Memory B cell (primary cell): ENCODE measurements at regions not wholly inside any gene's neighbourhood (a gene's known extent, or its start where the extent isn't known, plus 50 kb on each side); places are given as distances from the start of the nearest gene placed in this dataset.

Source experiments
- ATAC-seq: fragments of 150-1000 bp; cut with Tn5 transposase; 2 replicates; pipeline ENCODE4 v1.10.0; 2021; ENCODE audit warnings: low read depth, mild to moderate bottlenecking, moderate library complexity
- DNase-seq, 2 donors: peaks; one replicate each; pipeline ENCODE4 v3.0.0; 2022; ENCODE audit warnings: low spot score in 2 of 2
- H3K27ac Mint-ChIP-seq: one replicate; pipeline ENCODE4 v1.8.0; 2022; ENCODE audit warnings: mild to moderate bottlenecking, moderate library complexity, mixed read lengths
- H3K27me3 Mint-ChIP-seq: one replicate; pipeline ENCODE4 v1.8.0; 2022; ENCODE audit warnings: mixed read lengths
- H3K36me3 Mint-ChIP-seq: one replicate; pipeline ENCODE4 v1.8.0; 2022; ENCODE audit warnings: mild to moderate bottlenecking, mixed read lengths
- H3K4me1 Mint-ChIP-seq: one replicate; pipeline ENCODE4 v1.8.0; 2022; ENCODE audit warnings: mixed read lengths
- H3K4me3 Mint-ChIP-seq: one replicate; pipeline ENCODE4 v1.8.0; 2022; ENCODE audit warnings: mild to moderate bottlenecking, moderate library complexity, mixed read lengths
- H3K9me3 Mint-ChIP-seq: one replicate; pipeline ENCODE4 v1.8.0; 2022; ENCODE audit warnings: mixed read lengths

DNA sequence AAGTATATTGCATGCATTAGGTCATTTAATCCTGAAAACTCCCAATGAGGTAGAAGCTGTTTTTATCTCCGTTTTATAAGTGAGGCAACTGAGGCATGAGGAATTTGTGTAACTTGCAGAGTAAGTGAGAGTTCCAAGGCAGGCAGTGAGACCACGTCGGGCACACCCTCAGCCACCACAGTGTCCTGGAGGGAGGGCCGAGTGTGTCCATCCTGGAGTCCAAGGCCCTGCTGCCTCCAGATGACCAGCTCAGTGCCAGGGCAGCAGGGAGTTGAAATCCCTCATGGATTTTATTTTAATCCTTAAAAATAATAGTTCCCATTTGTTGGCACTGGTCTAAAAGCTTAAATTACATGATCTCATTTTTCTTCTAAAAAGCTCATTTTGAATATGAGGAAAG is 104.6 kb upstream of the SMIM23 start:
- H3K36me3 Mint-ChIP-seq = no peaks in the 10 kb centered on the region

GRCh38 chr5:171681677-171682076 is 103.9 kb upstream of the SMIM23 start:
- H3K4me1 Mint-ChIP-seq = no peaks in the 10 kb centered on the region
- no peaks in the 10 kb centered on the region for H3K36me3 Mint-ChIP-seq
- no peak overlapping the region for H3K4me3 Mint-ChIP-seq
- peaks cover 16% of the 10 kb centered on the region for H3K27me3 Mint-ChIP-seq
- ATAC-seq (no peak), DNase-seq (no peak)
- no peak overlapping the region for H3K27ac Mint-ChIP-seq
- no peaks in the 10 kb centered on the region for H3K9me3 Mint-ChIP-seq

More for the DNA sequence above, 104.6 kb upstream of the SMIM23 start:
- Mint-ChIP-seq H3K4me3 (no peak overlapping the region), H3K9me3 (no peaks in the 10 kb centered on the region), H3K27me3 (peaks cover 19% of the 10 kb centered on the region), H3K27ac (no peak overlapping the region), H3K4me1 (no peaks in the 10 kb centered on the region)
- ATAC-seq = no peak
- no peak for DNase-seq

- no peaks in the 10 kb centered on the region for H3K36me3 Mint-ChIP-seq
- H3K9me3 Mint-ChIP-seq = no peaks in the 10 kb centered on the region
- H3K27ac Mint-ChIP-seq = no peak overlapping the region
- no peak for DNase-seq
- H3K27me3 Mint-ChIP-seq = peaks cover 12% of the 10 kb centered on the region
- ATAC-seq = no peak
- H3K4me3 Mint-ChIP-seq = no peak overlapping the region
- no peaks in the 10 kb centered on the region for H3K4me1 Mint-ChIP-seq
Measured at GRCh38 chr5:171682801-171683200, 102.8 kb upstream of the SMIM23 start.

- ATAC-seq (no peak), DNase-seq (no peak)
- Mint-ChIP-seq H3K4me1 (no peaks in the 10 kb centered on the region), H3K36me3 (no peaks in the 10 kb centered on the region), H3K4me3 (no peak overlapping the region), H3K27me3 (peaks cover 10% of the 10 kb centered on the region), H3K27ac (no peak overlapping the region), H3K9me3 (no peaks in the 10 kb centered on the region)
Measured at GRCh38 chr5:171684169-171684568, 101.4 kb upstream of the SMIM23 start.

DNA sequence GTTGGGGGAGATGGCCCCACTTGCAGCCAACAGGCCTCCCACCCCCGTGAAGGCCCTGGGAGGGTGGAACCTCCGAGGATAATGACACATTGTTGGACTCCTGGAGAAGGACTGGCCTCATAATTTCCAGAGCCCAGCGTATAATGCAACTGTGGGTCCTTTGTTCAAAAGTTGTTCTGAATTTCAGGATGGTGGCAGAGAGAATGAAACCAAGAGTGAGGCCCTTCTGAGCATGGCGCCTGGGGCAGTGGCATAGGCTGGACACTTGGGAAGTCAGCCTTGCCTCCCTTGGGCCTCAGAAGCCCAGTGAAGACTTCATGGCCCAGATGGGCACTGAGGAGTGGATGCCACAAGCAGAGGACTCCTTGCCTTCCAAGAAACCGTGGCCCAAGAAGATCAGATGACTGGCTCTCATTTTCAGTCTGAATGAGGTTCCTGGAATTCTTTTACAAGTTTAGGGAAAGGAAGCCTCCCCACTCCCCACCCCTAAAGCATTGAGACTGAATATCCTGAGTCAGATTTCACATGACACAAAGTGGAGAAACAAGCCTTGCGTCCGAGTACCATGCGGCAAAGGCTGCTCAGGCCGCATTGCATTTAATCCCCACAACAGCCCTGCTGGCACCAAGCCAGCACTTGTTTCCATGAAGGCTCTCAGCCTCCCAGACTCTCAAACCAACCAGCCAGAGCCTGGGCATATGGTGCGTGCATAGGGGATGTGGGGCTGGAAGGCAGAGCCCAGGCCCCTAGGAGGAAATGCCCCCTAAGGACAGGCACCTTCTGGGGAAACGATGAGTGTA is 96.7 kb upstream of the SMIM23 start:
- no peaks in the 10 kb centered on the region for H3K36me3 Mint-ChIP-seq

DNA sequence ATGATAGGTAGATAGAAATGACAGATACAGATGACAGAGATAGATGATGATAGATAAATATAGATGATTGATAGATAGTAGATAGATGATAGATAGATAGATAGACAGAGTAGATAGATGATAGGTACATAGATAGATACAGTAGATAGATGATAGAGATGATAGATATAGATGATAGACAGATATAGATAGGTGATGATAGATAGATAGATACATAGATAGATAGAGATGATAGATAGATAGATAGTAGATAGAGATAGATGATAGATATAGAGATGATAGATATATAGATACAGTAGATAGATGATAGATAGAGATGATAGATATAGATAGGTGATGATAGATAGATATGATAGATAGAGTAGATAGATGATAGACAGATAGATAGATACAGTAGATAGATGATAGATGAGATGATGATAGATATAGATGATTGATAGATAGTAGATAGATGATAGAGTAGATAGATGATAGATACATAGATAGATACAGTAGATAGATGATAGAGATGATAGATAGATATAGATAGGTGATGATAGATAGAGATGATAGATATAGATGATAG is 95.7 kb upstream of the SMIM23 start:
- H3K27ac Mint-ChIP-seq = no peak overlapping the region
- DNase-seq = no peak
- no peaks in the 10 kb centered on the region for H3K9me3 Mint-ChIP-seq
- H3K27me3 Mint-ChIP-seq = no peaks in the 10 kb centered on the region
- no peaks in the 10 kb centered on the region for H3K4me1 Mint-ChIP-seq
- H3K36me3 Mint-ChIP-seq = no peaks in the 10 kb centered on the region
- no peak for ATAC-seq
- no peak overlapping the region for H3K4me3 Mint-ChIP-seq

More for the DNA sequence above, 96.7 kb upstream of the SMIM23 start:
- DNase-seq (no peak), ATAC-seq (no peak)
- Mint-ChIP-seq H3K27me3 (no peaks in the 10 kb centered on the region), H3K4me3 (no peak overlapping the region), H3K27ac (no peak overlapping the region), H3K4me1 (no peaks in the 10 kb centered on the region), H3K9me3 (no peaks in the 10 kb centered on the region)

DNA sequence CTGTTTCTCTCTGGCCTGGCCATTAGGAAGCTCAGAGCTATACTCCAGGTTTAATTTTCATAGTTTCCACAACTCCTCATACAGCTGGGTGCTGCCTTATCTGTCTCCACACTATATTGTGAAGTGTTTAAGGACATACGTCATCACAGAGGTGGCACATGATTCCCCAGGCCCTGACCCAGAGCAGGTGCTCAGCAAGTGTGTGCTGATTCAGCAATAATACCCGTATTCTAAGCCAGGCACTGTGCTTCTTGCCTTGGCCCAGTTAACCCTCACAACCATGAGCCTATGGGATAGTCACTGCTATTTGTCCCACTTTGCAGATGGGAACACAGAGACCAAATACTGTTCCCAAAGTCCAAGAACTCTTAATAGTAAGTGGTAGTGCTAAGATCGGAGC is 93.5 kb upstream of the SMIM23 start:
- no peaks in the 10 kb centered on the region for H3K4me1 Mint-ChIP-seq
- no peak overlapping the region for H3K4me3 Mint-ChIP-seq
- no peaks in the 10 kb centered on the region for H3K36me3 Mint-ChIP-seq
- ATAC-seq = no peak
- no peaks in the 10 kb centered on the region for H3K27me3 Mint-ChIP-seq
- no peak overlapping the region for H3K27ac Mint-ChIP-seq
- no peak for DNase-seq
- no peaks in the 10 kb centered on the region for H3K9me3 Mint-ChIP-seq

GRCh38 chr5:171692936-171693335 is 92.7 kb upstream of the SMIM23 start:
- no peaks in the 10 kb centered on the region for H3K9me3 Mint-ChIP-seq
- H3K27me3 Mint-ChIP-seq = no peaks in the 10 kb centered on the region
- no peaks in the 10 kb centered on the region for H3K36me3 Mint-ChIP-seq
- ATAC-seq = no peak
- H3K27ac Mint-ChIP-seq = no peak overlapping the region
- H3K4me3 Mint-ChIP-seq = no peak overlapping the region
- DNase-seq = no peak
- H3K4me1 Mint-ChIP-seq = no peaks in the 10 kb centered on the region

- no peaks in the 10 kb centered on the region for H3K27me3 Mint-ChIP-seq
- ATAC-seq (no peak), DNase-seq (no peak)
- H3K9me3 Mint-ChIP-seq = no peaks in the 10 kb centered on the region
- no peaks in the 10 kb centered on the region for H3K4me1 Mint-ChIP-seq
- H3K36me3 Mint-ChIP-seq = no peaks in the 10 kb centered on the region
- H3K27ac Mint-ChIP-seq = no peak overlapping the region
- H3K4me3 Mint-ChIP-seq = no peak overlapping the region
Measured at GRCh38 chr5:171693412-171693811, 92.2 kb upstream of the SMIM23 start.

GRCh38 chr5:171695804-171696203 is 89.8 kb upstream of the SMIM23 start:
- H3K36me3 Mint-ChIP-seq = no peaks in the 10 kb centered on the region
- ATAC-seq (no peak), DNase-seq (no peak)
- H3K27ac Mint-ChIP-seq = no peak overlapping the region
- no peaks in the 10 kb centered on the region for H3K27me3 Mint-ChIP-seq
- H3K9me3 Mint-ChIP-seq = no peaks in the 10 kb centered on the region
- no peaks in the 10 kb centered on the region for H3K4me1 Mint-ChIP-seq
- H3K4me3 Mint-ChIP-seq = no peak overlapping the region

- Mint-ChIP-seq H3K4me3 (no peak overlapping the region), H3K9me3 (no peaks in the 10 kb centered on the region), H3K36me3 (no peaks in the 10 kb centered on the region), H3K27ac (no peak overlapping the region), H3K4me1 (no peaks in the 10 kb centered on the region), H3K27me3 (no peaks in the 10 kb centered on the region)
- ATAC-seq (no peak), DNase-seq (no peak)
Measured at GRCh38 chr5:171697221-171698102, 88.2 kb upstream of the SMIM23 start.

- no peak overlapping the region for H3K27ac Mint-ChIP-seq
- no peak for DNase-seq
- peaks cover 9% of the 10 kb centered on the region for H3K27me3 Mint-ChIP-seq
- no peaks in the 10 kb centered on the region for H3K36me3 Mint-ChIP-seq
- no peak for ATAC-seq
- H3K9me3 Mint-ChIP-seq = peaks cover 3% of the 10 kb centered on the region
- H3K4me1 Mint-ChIP-seq = no peaks in the 10 kb centered on the region
- no peak overlapping the region for H3K4me3 Mint-ChIP-seq
Measured at GRCh38 chr5:171700318-171700912, 85.2 kb upstream of the SMIM23 start.

GRCh38 chr5:171701100-171701541 is 84.5 kb upstream of the SMIM23 start:
- DNase-seq = no peak
- Mint-ChIP-seq H3K36me3 (no peaks in the 10 kb centered on the region), H3K4me3 (no peak overlapping the region), H3K9me3 (peaks cover 3% of the 10 kb centered on the region), H3K27me3 (peaks cover 12% of the 10 kb centered on the region), H3K4me1 (no peaks in the 10 kb centered on the region), H3K27ac (no peak overlapping the region)
- ATAC-seq = no peak
